ENCODE measurements at regions not wholly inside any gene's neighbourhood (a gene's known extent, or its start where the extent isn't known, plus 50 kb on each side); places are given as distances from the start of the nearest gene placed in this dataset.

GRCh38 chr5:167813389-167813788 is 478.1 kb upstream of the WWC1 start:
- DNase-seq (ENCODE audit: extremely low spot score, insufficient read length, low read depth) (no peak), FAIRE-seq (no peak)

DNA sequence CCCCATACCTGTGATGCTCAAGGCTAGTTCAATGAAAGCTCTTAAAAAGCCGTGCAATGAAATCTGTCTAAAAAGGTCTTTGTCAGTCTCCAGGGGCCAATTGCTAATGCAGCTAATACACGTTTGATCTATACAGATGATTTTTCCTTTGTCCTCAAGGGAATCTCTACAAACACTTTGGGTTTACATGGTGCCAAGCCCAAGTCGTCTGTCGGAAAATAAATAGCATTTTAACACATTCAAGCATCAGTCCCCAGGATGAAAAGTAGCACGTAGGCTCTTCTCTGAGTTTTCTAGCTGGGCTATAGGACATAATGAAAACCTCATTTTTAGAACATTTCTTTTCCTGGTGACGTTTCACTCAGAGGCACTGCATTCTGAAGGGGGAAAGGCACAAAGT is 477.4 kb upstream of the WWC1 start:
- no peak for DNase-seq (ENCODE audit: extremely low spot score, insufficient read length, low read depth)
- no peak for FAIRE-seq

- no peak for FAIRE-seq
- no peak for DNase-seq (ENCODE audit: extremely low spot score, insufficient read length, low read depth)
Measured at GRCh38 chr5:167814828-167815227, 476.6 kb upstream of the WWC1 start.

DNA sequence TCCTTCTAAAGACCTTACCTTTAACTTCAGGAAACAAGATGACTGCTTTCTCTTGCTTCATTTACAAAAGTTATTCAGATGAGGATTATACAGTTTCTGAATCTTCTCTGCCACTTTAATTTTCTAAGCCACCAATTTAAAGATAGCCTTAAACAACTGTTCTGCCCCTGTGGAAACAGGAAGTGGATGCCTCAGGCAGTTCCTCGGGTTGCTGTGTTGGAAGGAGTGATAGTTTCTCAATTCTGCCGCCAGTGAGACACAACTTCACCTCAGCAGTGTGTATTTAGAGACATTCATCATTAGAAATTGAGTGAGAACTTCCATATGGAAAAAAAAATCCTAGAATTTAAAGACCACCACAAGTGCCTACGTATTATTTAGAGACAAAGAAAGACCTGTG is 475.1 kb upstream of the WWC1 start:
- DNase-seq (ENCODE audit: extremely low spot score, insufficient read length, low read depth) (no peak), FAIRE-seq (no peak)

GRCh38 chr5:167816864-167817263 is 474.6 kb upstream of the WWC1 start:
- FAIRE-seq (no peak), DNase-seq (ENCODE audit: extremely low spot score, insufficient read length, low read depth) (no peak)

GRCh38 chr5:167819406-167819805 is 472.0 kb upstream of the WWC1 start:
- no peak for DNase-seq (ENCODE audit: extremely low spot score, insufficient read length, low read depth)
- no peak for FAIRE-seq

- DNase-seq (ENCODE audit: extremely low spot score, insufficient read length, low read depth) (no peak), FAIRE-seq (no peak)
Measured at GRCh38 chr5:167820101-167820990, 471.1 kb upstream of the WWC1 start.

- FAIRE-seq (no peak), DNase-seq (ENCODE audit: extremely low spot score, insufficient read length, low read depth) (no peak)
Measured at GRCh38 chr5:167821151-167821550, 470.3 kb upstream of the WWC1 start.

DNA sequence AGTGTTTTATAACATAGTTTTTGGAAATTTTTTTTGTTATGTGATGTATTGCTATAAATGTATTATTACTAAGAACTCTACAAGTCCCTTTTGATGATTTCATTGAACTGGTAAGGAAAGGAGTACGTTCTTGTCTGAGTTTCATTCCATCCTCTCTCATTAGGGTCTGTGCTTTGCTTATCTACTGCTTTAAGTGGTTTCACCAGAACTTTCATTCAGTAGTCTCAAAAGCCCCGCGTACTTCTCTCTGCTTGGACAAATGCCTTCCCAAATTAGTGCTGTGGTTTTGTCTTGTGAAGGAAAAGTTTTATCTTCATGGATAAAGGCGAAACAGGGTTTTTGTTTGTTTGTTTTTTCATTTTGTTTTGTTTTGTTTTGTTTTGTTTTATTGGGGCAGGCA is 469.8 kb upstream of the WWC1 start:
- DNase-seq (ENCODE audit: extremely low spot score, insufficient read length, low read depth) (no peak), FAIRE-seq (no peak)

GRCh38 chr5:167822241-167822640 is 469.2 kb upstream of the WWC1 start:
- FAIRE-seq (no peak), DNase-seq (ENCODE audit: extremely low spot score, insufficient read length, low read depth) (no peak)

GRCh38 chr5:167823405-167823804 is 468.0 kb upstream of the WWC1 start:
- DNase-seq (ENCODE audit: extremely low spot score, insufficient read length, low read depth): no peak

GRCh38 chr5:167827766-167828165 is 463.7 kb upstream of the WWC1 start:
- FAIRE-seq: no peak
- no peak for DNase-seq (ENCODE audit: extremely low spot score, insufficient read length, low read depth)

More at GRCh38 chr5:167823405-167823804, 468.0 kb upstream of the WWC1 start:
- FAIRE-seq: no peak

DNA sequence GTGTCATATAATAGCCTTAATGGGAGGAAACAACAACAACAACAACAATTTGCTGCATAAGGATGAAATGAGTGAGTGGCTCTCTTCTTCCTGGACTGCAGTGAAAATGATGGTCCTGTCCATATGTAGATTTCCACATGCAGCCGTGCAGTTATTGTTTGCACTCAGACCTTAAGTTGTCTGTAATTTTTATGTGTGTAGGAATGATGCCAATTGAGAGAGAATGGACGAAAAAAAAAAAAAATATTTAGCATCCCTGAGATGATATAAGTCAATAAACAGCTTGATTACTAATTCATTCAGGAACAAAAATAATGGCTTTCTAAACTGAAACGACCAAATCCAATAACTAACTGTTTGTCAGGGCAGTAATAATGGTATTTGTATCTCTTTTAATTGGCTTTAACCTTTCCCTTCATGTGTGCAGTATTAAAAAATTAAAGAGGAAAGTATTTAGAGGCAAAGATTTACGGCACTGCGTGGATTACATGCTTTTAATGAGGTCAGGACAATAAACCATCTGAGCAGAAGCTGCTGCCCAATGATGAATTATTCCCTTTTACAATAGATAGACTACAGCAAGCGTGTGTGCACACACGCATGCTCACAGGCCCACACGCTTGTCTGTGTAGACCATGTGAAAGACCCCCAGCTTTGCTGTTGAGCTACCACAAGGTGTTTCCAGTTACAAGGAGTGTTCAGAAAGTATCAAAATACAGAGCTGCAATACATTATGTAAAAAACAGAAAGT is 459.5 kb upstream of the WWC1 start:
- no peak for DNase-seq (ENCODE audit: extremely low spot score, insufficient read length, low read depth)
- no peak for FAIRE-seq

DNA sequence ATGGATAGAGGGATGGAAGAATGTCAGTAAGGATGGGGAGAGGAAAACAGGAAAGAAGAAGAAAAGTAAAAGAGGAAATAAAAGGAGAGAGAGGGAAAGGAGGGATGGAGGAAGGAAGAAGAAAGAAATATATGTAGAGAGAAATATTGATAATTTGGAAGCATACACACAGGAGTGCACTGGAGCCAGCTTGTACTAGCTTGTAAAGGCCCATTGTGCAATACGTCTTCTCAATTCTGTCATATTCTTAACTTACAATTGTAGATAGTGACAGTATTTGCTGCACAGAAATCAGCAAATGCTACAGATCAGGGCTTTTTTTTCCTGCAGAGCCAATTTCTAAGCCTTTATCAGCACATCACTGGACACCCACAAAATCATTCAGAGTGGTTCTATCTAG is 458.8 kb upstream of the WWC1 start:
- FAIRE-seq (no peak), DNase-seq (ENCODE audit: extremely low spot score, insufficient read length, low read depth) (no peak)

GRCh38 chr5:167833456-167833855 is 458.0 kb upstream of the WWC1 start:
- FAIRE-seq: no peak
- no peak for DNase-seq (ENCODE audit: extremely low spot score, insufficient read length, low read depth)

- FAIRE-seq: no peak
Measured at GRCh38 chr5:167835146-167835545, 456.3 kb upstream of the WWC1 start.

DNA sequence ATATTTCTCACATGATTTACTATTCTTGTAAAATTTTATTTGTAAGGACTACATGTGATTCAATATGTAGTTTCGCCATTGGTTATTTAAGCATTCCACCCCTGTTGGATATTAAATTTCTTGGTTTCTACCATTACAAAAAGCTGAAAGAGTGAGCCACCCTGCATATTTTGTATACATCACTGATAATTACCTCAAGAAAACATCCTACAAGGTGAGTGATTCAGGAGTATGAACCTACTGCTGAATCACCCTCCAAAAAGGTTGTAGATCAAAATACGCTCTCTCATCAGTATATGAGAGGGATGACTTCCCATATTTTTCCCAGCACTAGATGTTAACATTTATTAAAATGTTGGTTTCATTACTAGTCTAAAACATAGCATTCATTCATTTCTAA is 454.3 kb upstream of the WWC1 start:
- DNase-seq (ENCODE audit: extremely low spot score, insufficient read length, low read depth): no peak
- no peak for FAIRE-seq

More at GRCh38 chr5:167835146-167835545, 456.3 kb upstream of the WWC1 start:
- DNase-seq (ENCODE audit: extremely low spot score, insufficient read length, low read depth): no peak

DNA sequence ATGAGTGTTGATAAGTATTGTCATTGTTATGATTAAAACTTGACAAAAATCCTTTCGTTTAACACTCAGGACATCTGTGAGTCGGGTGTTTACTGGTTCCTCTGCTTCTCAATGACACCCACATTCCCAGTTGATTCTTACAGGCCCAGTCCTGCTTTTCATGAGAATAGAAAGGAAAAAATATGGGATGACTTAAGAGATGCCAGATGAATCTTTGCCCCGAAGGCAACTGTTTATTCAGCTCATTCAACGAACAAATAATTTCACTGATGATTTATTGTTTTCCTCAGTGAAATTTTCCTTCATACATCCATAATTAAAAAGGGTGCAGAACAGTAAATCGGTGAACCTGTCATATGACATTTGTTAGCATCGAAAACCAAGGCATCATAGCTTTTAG is 452.4 kb upstream of the WWC1 start:
- FAIRE-seq: no peak

GRCh38 chr5:167840527-167841130 is 450.8 kb upstream of the WWC1 start:
- FAIRE-seq (no peak), DNase-seq (ENCODE audit: extremely low spot score, insufficient read length, low read depth) (no peak)

More for the DNA sequence above, 452.4 kb upstream of the WWC1 start:
- DNase-seq (ENCODE audit: extremely low spot score, insufficient read length, low read depth): no peak

GRCh38 chr5:167843881-167844572 is 447.4 kb upstream of the WWC1 start:
- DNase-seq (ENCODE audit: extremely low spot score, insufficient read length, low read depth): no peak
- FAIRE-seq: no peak

Data from GM18507 (cell line).